ENCODE measurements at regions not wholly inside any gene's neighbourhood (a gene's known extent, or its start where the extent isn't known, plus 50 kb on each side); places are given as distances from the start of the nearest gene placed in this dataset.
A peak's percentile ranks its signal among the peaks of the same experiment; 100 is the strongest.
"Not testable (repeated sequence)": the region's sequence is repeated elsewhere in the genome, so short reads cannot be mapped to it uniquely, and the experiment has no call there.

DNA sequence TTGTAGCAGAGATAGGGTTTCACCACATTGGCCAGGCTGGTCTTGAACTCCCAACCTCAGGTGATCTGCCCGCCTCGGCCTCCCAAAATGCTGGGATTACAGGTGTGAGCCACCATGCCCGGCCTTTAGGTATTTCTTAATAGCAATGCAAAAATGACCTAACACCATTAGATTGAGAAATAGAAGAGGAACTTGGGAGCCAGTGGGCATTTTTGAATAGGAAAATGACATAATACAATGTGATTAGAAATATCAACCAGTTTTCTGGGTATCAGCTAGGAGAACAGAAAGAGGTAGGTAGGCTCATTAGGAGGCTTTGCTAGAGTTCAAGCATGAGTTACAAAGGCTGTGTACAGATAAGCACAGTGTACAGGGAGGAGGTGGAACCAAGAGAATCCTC, 101.8 kb upstream of the TBC1D5 start:
- DNase-seq (ENCODE audit: low read depth in 1 of 2, low spot score in 1 of 2): no peak

DNA sequence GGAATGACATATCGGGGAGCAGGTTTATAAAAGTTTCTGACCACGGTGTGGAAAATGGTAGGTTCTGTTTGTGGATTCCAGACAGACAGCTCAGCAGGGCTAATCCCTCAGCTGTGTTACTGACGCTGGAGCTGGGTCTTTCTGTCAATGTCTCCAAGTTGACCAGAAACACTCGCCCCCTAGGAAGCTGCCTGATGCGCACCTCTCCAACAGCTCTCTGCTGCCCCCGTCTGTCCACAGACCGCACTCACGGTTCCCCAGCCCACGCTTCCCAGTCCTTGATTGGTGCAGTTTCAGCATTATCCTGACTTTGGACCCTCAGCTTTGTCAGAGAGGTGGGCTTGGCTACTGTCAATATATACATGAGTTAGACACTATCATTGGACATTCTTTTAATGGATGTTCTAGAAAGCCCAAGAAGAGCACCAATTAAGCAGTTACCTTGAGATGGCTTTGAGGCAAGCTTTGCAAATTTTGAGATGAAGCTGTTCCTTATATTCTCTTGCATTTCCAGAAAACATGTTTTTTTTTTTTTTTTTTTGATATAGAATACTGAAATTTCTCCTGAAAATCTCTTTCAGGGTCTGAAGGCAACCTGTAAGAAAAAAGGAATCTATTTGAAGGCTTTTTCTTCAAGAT, 98.9 kb upstream of the TBC1D5 start:
- DNase-seq (ENCODE audit: low read depth in 1 of 2, low spot score in 1 of 2): peak; percentile 61 to 67

DNA sequence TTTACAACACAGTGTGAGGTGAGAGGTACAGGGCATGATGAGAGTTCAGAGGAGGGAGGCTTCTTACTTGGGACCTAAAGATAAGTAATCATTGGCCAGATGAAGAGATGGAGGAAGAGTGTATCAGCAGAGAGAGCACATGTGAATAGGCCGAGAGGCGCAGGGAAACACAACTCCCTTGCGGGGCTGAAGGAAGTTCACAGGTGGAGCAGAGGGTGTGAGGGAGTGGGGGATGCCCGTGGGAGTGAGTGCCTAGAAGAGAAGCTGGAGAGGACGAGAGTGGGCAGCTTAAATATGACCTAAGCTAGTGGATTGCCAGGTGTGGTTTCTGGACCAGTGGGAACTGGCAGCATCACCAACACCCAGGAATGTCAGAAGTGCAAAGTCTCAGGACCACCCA, 98.2 kb upstream of the TBC1D5 start:
- no peak for DNase-seq (ENCODE audit: low read depth in 1 of 2, low spot score in 1 of 2)

DNA sequence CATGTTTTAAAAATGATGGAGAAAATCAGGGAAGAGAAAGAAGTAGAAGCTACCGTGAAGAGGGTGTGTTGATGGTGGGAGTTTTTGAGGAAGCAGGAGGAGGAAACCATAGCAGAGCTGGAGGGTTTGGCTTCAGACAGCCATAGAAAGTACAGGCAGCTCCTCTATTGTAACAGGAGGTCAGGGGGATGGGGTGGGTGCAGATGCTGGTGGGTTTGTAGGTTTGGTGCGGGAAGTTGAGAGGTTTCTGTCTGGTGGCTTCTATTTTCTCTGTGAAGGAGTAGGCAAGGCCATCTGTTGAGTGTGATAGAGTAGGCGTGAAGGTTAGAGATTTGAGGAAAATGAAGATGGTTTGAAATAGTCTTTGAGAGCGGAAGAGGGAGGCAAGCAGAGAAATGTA, 97.7 kb upstream of the TBC1D5 start:
- DNase-seq (ENCODE audit: low read depth in 1 of 2, low spot score in 1 of 2): no peak

DNA sequence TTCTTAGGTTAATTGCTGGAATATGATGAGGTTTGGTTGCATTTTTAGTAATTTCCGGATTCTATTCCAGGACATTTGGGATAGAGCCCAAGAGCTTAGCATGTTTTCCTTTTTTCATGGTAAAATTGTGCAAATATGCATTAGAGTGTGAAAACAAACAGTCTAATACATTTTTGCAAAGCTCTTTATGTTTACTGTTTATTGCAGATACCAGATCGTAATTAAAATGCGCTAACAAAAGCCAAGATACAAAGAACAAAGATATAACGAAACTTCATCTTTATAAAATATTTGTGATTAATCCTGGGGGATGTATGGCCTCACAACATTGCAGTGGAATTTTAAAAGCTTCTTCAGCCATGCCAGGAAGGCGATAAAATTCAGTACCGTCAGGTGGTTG, 94.5 kb upstream of the TBC1D5 start:
- no peak for DNase-seq (ENCODE audit: low read depth in 1 of 2, low spot score in 1 of 2)

DNA sequence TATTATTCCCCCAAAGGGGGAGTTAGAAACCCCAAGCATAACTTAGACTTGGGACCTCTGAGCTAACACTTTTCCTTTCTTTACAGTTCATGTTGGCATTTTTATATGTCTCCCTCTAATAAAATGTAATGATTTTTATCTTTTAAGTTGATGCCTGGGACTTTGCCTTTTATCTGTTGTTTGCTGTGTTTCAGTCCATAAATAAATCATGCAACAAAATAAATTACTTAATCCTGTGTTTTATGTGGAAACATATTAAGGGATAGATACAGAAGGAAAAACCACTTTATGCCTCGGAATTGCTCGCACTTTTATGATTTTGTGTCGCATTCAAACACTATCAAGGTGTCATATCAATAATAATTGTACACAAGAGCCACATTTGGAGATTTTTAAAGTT, 93.7 kb upstream of the TBC1D5 start:
- no peak for DNase-seq (ENCODE audit: low read depth in 1 of 2, low spot score in 1 of 2)

DNA sequence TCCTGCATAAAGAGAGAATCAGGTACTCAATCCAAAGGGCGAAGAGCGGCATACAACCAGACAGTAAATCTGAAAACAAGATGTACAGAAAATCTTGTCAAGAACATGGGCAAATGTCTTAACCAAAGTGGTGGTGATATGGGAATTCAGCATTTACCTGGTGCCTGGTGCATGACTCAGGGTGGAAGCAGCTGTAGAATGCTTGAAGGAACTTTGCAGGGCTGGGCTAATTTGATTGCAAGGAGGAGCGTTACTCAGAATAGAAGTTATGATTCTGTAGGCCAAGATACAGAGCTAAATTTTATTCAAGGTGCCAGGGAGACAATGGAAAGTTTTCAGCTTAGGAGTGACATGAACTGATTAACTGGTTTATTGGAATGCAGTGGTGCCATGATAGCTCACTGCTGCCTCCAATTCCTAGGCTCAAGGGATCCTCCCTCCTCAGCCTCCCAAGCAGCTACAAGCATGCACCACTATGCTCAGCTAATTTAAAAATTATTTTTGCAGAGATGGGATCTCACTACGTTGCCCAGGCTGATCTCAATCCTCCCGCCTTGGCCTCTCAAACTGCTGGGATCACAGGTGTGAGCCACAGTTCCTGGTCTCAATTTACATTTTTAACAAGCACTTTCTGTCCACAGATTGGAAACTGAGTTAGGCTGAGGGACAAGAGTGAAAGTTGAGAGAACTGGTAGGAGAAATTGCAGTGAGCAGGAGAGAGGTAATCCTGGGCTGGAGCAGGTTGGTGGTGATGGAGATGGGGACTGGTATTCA, 91.5 kb upstream of the TBC1D5 start:
- DNase-seq (ENCODE audit: low read depth in 1 of 2, low spot score in 1 of 2): no peak

DNA sequence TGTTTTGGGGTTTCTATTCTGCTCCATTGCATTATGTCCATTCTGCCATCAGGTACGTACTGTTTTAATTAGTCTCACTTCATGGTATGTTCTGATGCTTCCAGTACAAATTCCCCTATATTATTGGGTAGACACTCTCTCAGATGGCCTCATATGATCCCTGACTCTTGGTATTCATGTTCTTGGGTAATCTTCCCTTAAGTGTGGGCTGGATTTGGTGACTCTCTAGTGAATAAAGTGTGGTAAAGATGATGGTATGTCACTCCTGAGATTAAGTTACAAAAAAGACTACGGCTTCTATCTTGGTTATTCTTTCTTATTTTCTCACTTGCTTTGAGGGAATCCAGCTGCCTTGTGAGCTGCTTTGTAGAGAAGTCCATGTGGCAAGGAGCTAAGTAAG, 89.6 kb upstream of the TBC1D5 start:
- no peak for DNase-seq (ENCODE audit: low read depth in 1 of 2, low spot score in 1 of 2)

DNA sequence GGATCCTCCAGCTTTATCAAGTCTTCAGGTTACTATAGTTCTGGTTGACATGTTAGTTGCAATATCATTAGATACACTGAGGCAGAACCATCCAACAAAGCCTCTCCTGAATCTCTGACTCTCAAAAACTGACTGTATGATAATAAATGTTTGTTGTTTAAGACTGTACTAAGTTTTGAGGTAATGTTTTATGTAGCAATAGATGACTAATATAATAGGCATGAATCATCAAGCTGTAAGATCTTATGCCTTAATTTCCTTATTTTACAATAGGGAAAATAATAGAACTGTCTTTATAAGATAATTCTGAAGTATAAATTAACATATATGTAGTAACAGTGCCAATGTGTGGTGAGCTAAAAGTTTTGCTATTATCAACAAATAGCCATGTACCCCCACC, 88.9 kb upstream of the TBC1D5 start:
- no peak for DNase-seq (ENCODE audit: low read depth in 1 of 2, low spot score in 1 of 2)

DNA sequence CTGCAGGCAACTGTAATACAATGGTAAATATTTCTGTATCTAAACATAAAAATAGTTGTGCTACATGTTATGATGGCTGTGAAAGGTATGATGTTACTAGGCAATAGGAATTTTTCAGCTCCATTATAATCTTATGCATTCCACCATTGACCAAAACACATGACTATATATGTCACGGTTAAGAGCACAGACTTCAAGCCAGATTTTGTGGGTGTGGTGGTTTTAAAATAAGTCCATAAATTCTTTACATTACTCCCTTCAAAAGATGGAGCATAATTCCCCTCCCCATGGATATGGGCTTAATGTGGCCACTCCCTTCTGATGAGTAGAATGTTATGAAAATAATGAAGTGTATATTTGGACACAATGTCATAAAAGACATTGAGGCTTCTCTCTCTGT, 88.4 kb upstream of the TBC1D5 start:
- DNase-seq (ENCODE audit: low read depth in 1 of 2, low spot score in 1 of 2): no peak

DNA sequence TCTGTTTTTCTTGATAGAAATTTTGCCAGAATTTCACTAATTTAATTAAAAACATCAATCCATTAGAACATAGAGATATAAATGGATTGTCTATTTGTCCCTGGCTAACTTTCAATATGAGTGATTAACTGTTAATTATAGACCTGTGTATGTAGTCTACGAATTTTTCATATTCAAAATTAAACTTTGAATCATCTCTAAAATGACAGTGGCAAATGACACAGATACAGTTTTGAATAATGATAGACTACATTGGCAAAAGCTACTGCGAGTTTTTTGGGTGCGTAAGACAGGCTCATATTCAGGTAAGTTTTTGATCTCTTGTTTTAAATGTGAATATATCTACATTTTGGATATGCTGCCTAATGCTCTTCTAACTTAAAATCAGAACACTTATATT, 86.0 kb upstream of the TBC1D5 start:
- DNase-seq (ENCODE audit: low read depth in 1 of 2, low spot score in 1 of 2): no peak

DNA sequence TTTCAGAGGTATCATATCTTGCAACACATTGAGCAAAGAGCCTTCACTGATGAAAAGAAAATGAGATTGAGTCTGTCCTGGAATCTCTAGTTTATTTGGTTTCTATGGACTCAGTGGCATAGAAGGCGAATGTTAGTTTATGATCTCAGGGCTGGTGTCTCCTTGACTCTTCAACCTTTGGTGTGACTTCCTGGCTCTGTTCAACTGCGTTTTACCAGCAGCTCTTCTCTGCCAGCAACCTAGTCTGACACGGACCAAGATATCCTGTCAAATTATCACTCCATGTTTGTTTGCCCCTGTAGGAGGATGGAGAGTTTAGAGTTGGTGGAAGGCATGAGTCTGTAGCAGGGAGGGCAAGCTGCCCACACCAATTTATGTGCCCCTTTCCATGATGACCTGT, 82.9 kb upstream of the TBC1D5 start:
- DNase-seq (ENCODE audit: low read depth in 1 of 2, low spot score in 1 of 2): no peak

DNA sequence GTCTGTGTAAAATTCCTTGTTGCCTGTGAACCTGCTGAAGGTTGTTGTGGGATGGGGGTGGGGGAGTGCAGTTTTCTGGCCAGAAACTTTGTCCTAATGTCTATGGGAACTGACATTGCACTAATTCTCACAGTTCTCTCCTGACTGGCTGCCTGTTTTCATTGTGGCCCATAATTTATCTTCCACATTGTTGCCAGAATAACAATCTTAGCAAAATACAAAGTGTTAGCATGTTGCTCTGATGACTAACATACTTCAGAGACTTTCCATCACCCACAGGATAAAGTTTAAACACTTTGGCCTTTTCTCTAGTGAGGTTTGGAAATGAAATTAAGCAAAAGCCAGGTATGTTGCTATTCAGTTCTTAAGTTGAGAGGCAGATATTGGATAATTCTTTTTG, 81.4 kb upstream of the TBC1D5 start:
- no peak for DNase-seq (ENCODE audit: low read depth in 1 of 2, low spot score in 1 of 2)

DNA sequence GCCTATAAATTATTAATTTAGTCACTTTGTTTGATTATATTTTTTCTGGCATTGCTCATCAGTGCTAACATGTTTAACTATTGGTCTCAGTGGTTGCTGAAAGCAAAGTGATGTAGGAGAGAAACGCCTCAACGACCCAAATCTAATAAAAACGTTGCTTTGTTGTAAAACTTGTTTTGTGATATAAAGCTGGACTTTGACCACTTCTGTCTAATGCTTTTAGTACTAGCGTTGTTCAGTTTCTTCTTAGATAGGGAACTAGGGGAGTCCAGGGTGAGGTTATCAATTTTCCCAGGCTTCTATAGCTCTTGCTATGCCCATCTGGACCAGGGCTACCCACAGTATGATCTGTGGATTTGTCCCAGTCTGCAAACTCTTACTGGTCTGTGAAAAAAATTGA, 80.6 kb upstream of the TBC1D5 start:
- DNase-seq (ENCODE audit: low read depth in 1 of 2, low spot score in 1 of 2): no peak

DNA sequence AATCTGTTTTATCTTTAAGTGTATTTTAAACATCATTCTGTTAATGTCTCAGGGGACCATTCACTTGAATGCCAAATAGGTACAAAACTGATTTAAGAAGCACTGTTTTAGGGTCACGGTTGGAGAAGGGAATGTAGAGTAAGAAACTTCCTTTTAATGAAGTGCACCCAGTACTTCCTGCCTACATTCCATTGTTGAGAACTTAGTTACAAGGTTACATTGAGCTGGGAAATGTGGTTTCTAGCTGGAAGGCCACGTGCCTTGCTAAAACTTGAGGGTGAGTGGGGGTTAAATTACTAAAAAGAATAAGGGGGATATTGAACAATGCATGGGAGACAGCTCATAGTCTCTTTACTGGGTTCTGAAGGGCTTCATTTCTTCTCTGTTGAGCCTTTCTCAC, 78.3 kb upstream of the TBC1D5 start:
- DNase-seq (ENCODE audit: low read depth in 1 of 2, low spot score in 1 of 2): no peak

DNA sequence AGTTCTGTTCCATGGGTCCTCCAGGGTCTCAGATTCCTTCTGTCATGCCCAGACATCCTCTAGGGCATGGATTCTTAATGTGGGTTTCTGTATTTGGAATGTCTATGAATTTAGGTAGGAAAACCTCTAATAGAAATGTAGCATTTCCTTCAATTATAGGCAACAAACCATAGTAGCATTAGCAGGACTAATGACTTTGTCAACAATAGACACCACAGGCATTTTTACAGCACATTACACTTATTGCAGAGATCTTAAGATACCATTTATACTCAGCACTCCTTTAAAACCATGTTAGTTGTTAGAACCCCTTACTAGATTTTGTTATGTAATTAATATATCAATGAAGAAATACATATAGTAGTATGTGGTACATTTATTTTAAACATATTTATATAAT, 77.8 kb upstream of the TBC1D5 start:
- no peak for DNase-seq (ENCODE audit: low read depth in 1 of 2, low spot score in 1 of 2)

DNA sequence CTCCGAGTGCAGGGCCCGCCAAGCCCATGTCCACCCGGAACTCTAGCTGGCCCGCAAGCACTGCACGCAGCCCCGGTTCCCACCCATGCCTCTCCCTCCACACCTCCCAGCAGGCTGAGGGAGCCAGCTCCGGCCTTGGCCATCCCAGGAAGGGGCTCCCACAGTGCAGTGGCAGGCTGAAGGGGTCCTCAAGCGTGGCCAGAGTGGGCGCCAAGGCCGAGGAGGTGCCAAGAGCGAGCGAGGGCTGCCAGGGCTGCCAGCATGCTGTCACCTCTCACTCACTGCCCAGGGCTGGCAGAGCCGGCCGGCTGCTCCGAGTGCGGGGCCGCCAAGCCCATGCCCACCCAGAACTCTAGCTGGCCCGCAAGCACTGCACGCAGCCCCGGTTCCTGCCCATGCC, 75.5 kb upstream of the TBC1D5 start:
- not testable (repeated sequence) for DNase-seq (ENCODE audit: low read depth in 1 of 2, low spot score in 1 of 2)

DNA sequence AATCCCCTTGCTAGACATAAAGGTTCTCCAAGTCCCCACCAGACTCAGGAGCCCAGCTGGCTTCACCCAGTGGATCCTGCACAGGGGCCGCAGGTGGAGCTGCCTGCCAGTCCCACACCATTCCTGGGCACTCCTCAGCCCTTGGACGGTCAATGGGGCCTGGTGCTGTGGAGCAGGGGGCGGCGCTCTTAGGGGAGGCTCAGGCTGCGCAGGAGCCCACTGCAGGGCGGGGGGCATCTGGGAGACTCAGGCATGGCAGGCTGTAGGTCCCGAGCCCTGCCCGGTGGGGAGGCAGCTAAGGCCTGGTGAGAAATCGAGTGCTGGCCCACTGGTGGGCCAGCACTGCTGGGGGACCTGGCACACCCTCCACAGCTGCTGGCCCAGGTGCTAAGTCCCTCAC, 75.1 kb upstream of the TBC1D5 start:
- no peak for DNase-seq (ENCODE audit: low read depth in 1 of 2, low spot score in 1 of 2)

DNA sequence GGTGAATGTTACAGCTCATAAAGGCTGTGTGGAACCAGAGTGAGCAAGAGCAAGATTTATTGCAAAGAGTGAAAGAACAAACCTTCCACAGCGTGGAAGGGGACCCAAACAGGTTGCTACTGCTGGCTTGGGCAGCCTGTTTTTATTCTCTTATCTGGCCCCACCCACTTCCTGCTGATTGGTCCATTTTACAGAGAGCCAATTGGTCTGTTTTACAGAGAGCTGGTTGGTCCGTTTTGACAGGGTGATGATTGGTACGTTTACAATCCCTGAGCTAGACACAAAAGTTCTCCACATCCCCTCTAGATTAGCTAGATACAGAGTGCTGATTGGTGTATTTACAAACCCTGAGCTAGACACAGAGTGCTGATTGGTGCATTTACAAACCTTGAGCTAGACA, 74.4 kb upstream of the TBC1D5 start:
- not testable (repeated sequence) for DNase-seq (ENCODE audit: low read depth in 1 of 2, low spot score in 1 of 2)

DNA sequence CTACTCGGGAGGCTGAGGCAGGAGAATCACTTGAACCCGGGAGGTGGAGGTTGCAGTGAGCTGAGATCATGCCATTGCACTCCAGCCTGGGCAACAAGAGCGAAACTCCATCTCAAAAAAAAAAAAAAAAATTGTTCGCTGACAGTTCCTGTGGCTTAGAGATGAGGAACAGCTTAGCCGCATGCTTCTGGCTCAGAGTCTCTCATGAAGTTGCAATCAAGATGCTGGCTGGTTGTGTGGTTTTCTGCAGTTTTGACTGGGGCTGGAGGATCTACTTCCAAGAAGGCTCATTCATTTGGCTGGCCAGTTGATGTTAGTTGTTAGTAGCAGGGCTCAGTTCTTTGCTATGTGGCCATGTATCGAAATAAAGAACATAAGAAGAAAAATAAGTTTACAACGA, 69.9 kb upstream of the TBC1D5 start:
- not testable (repeated sequence) for DNase-seq (ENCODE audit: low read depth in 1 of 2, low spot score in 1 of 2)

DNA sequence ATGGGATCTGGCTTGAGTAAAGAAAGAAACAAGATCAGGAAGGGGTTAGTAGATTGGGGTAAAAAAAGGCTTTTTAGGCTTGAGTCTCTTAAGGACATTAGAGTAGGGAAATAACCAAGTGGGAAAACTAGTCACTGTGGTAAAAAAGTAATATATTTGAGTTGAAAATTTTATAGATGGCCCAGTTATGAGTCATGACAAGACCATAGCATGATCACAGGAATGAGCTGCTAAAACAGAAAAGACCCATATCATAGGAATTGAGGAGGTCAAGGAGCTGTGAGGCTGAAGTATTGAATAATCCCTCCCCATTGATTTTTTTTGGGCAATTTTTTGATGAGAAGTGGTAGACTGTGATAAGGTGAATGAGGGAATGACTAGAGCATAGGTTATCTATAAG, 69.2 kb upstream of the TBC1D5 start:
- no peak for DNase-seq (ENCODE audit: low read depth in 1 of 2, low spot score in 1 of 2)

DNA sequence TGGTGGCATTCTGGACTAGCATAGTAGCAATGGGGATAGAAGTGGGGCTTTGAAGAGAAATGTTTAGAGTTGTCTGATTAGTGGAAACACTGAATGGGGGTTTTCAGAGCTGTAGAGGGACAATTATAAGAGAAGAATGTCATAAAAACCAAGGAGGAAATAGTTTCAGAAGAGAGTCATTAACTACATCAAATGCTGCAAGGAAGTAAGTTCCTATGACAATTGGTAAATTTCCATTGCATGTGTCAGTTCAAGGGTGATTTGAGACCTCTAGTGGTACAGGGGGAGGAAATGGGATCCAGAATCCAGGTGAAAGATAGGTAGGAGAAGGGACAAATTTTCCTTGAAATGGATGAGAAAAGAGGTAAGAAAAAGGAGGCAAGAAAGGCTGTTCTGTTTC, 68.3 kb upstream of the TBC1D5 start:
- no peak for DNase-seq (ENCODE audit: low read depth in 1 of 2, low spot score in 1 of 2)

DNA sequence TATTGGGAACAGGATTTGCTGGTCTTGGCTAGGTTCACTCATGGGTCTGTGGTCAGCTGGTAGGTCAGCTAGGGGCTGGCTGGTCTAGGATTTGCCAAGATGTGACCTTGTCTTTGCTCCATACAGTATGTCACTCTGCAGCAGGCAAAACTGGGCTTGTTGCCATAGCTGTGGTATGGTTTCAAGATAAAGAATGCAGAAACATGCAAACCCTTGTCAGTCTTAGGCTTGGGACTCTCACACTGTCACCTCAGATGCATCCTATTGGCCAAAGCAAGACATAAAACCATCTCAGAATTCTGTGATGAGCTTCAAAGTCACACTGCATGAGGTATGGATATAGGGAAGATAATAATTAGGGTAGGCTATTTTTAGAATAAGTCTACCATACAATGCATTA, 66.6 kb upstream of the TBC1D5 start:
- DNase-seq (ENCODE audit: low read depth in 1 of 2, low spot score in 1 of 2): no peak

Data from activated CD4-positive, alpha-beta T cell treated with anti-CD3 and anti-CD28 coated beads, Interleukin-2, amount 50 U/mL, for 24 hours (primary cell).